Activated B cell treated with CpG ODN at 0.5 μM for 24 hours (primary cell): ENCODE measurements at regions not wholly inside any gene's neighbourhood (a gene's known extent, or its start where the extent isn't known, plus 50 kb on each side); places are given as distances from the start of the nearest gene placed in this dataset.

ENCODE experiments used
- ATAC-seq: fragments of 200-7000 bp; cut with Tn5 transposase; one replicate; pipeline ENCODE4 v1.10.0; 2021; ENCODE audit warnings: low read depth, mild to moderate bottlenecking, moderate library complexity
- CTCF ChIA-PET: fragments of 350-600 bp; sonication (Branson Sonifier 250); formaldehyde crosslinking; loops from one replicate; lab custom pipeline; 2021; ENCODE audit warnings: antibody characterized with exemption; lab: Charles Lee
- POLR2A ChIA-PET: fragments of 350-600 bp; sonication (Branson Sonifier 250); formaldehyde crosslinking; loops from one replicate; lab custom pipeline; 2021; ENCODE audit warnings: antibody characterized with exemption; lab: Charles Lee
- DNase-seq: peaks from one replicate; pipeline ENCODE4 v3.0.0; 2022
- H3K27ac Mint-ChIP-seq: one replicate; pipeline ENCODE4 v1.8.0; 2020; ENCODE audit warnings: mixed read lengths
- H3K27me3 Mint-ChIP-seq: one replicate; pipeline ENCODE4 v1.8.0; 2021; ENCODE audit warnings: mixed read lengths
- H3K36me3 Mint-ChIP-seq: one replicate; pipeline ENCODE4 v1.8.0; 2021; ENCODE audit warnings: low read depth, mixed read lengths
- H3K4me1 Mint-ChIP-seq: one replicate; pipeline ENCODE4 v1.8.0; 2021; ENCODE audit warnings: mixed read lengths
- H3K4me3 Mint-ChIP-seq: one replicate; pipeline ENCODE4 v1.8.0; 2020; ENCODE audit warnings: mild to moderate bottlenecking, mixed read lengths
- H3K9me3 Mint-ChIP-seq: one replicate; pipeline ENCODE4 v1.8.0; 2020; ENCODE audit warnings: mixed read lengths
- CTCF ChIP-seq: fragments of 200-600 bp; IDR thresholded peaks from one replicate; pipeline ENCODE4 v1.8.0; 2022; ENCODE audit warnings: antibody characterized with exemption, mild to moderate bottlenecking
- intact Hi-C: fragments of 100-400 bp; cut with micrococcal nuclease; formaldehyde crosslinking; loops from one replicate; pipeline ENCODE4 v1.15.1; 2024

- Mint-ChIP-seq H3K27me3 (no peaks in the 10 kb centered on the region), H3K27ac (no peak overlapping the region), H3K4me3 (no peak overlapping the region), H3K36me3 (no peaks in the 10 kb centered on the region), H3K4me1 (no peaks in the 10 kb centered on the region), H3K9me3 (peaks cover 10% of the 10 kb centered on the region)
- CTCF ChIA-PET = no interaction called here
- no peak for TF ChIP-seq CTCF
- no peak for DNase-seq
- ATAC-seq = no peak
- intact Hi-C loops = no loop called here
- POLR2A ChIA-PET = no interaction called here
These were observed 332.7 kb downstream of the EDEM1 start for GRCh38 chr3:5520237-5520636.

- H3K9me3 Mint-ChIP-seq = peaks cover 8% of the 10 kb centered on the region
- intact Hi-C loops = no loop called here
- no peaks in the 10 kb centered on the region for H3K27me3 Mint-ChIP-seq
- POLR2A ChIA-PET = no interaction called here
- H3K36me3 Mint-ChIP-seq = no peaks in the 10 kb centered on the region
- no peak for ATAC-seq
- H3K4me3 Mint-ChIP-seq = no peak overlapping the region
- no peak for TF ChIP-seq CTCF
- CTCF ChIA-PET = no interaction called here
- no peak for DNase-seq
- H3K4me1 Mint-ChIP-seq = no peaks in the 10 kb centered on the region
- no peak overlapping the region for H3K27ac Mint-ChIP-seq
These were observed 335.6 kb downstream of the EDEM1 start for GRCh38 chr3:5523125-5523524.

DNA sequence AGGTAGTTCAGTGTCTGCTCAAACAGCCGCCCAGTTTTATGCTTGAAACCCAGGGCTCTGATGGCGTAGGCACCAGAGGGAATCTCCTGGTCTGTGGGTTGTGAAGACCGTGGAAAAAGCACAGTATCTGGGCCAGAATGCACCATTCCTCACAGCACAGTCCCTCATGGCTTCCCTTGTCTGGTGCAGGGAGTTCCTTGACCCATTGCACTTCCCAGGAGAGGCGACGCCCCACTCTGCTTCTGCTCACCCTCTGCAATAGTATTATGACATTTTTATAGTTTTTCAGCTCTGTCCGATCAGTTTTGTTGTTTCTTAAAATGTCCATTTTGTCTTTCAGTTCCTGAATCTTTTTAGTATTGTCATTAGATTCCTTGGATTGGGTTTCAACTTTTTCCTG, 343.5 kb downstream of the EDEM1 start:
- Mint-ChIP-seq H3K27ac (no peak overlapping the region), H3K4me1 (no peaks in the 10 kb centered on the region), H3K9me3 (peaks cover 2% of the 10 kb centered on the region), H3K36me3 (no peaks in the 10 kb centered on the region), H3K27me3 (no peaks in the 10 kb centered on the region), H3K4me3 (no peak overlapping the region)
- DNase-seq (no peak), ATAC-seq (no peak)
- intact Hi-C loops = no loop called here
- CTCF ChIA-PET = no interaction called here
- TF ChIP-seq CTCF = no peak
- POLR2A ChIA-PET = no interaction called here

- CTCF ChIA-PET = no interaction called here
- Mint-ChIP-seq H3K4me3 (no peak overlapping the region), H3K9me3 (peaks cover 2% of the 10 kb centered on the region), H3K4me1 (no peaks in the 10 kb centered on the region), H3K27me3 (no peaks in the 10 kb centered on the region), H3K27ac (no peak overlapping the region), H3K36me3 (no peaks in the 10 kb centered on the region)
- POLR2A ChIA-PET = no interaction called here
- intact Hi-C loops = no loop called here
- TF ChIP-seq CTCF = no peak
- no peak for DNase-seq
- no peak for ATAC-seq
These were observed 344.3 kb downstream of the EDEM1 start for GRCh38 chr3:5531741-5532290.

DNA sequence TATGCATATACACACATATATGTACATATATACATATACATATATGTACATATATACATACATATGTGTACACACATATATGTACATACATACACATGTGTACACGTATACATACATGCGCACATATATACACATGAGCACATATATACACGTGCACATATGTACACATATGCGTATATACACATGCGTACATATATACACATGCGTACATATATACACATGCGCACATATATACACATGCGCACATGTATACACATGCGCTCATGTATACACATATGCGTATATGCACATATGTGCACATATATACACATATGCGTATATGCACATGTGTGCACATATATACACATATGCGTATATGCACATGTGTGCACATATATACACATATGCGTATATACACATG, 353.0 kb downstream of the EDEM1 start:
- CTCF ChIA-PET = no interaction called here
- TF ChIP-seq CTCF = no peak
- ATAC-seq (no peak), DNase-seq (no peak)
- POLR2A ChIA-PET = no interaction called here
- Mint-ChIP-seq H3K27me3 (no peaks in the 10 kb centered on the region), H3K36me3 (peaks cover 2% of the 10 kb centered on the region), H3K4me3 (no peak overlapping the region), H3K4me1 (no peaks in the 10 kb centered on the region), H3K9me3 (peaks cover 16% of the 10 kb centered on the region), H3K27ac (no peak overlapping the region)
- intact Hi-C loops = no loop called here
